Panc1 (cell line): ENCODE measurements at regions not wholly inside any gene's neighbourhood (a gene's known extent, or its start where the extent isn't known, plus 50 kb on each side); places are given as distances from the start of the nearest gene placed in this dataset.

Experiments
- ATAC-seq: fragments of 200-7000 bp; cut with Tn5 transposase; 2 replicates; pipeline ENCODE4 v1.9.1; 2020; ENCODE audit warnings: mild to moderate bottlenecking, moderate library complexity
- BruUV-seq: library from RNA; stranded (reverse); fragments of 400-500 nt; replicated peaks from 2 replicates; lab custom pipeline; 2021; lab: Mats Ljungman, UMichigan
- CTCF ChIA-PET: fragments of 300-600 bp; sonication (Branson Sonifier 250); formaldehyde crosslinking; loops from one replicate; lab custom pipeline; 2022; ENCODE audit warnings: antibody characterized with exemption; lab: Charles Lee
- POLR2A ChIA-PET: fragments of 300-600 bp; sonication (Branson Sonifier 250); formaldehyde crosslinking; loops from one replicate; lab custom pipeline; 2022; ENCODE audit warnings: antibody characterized with exemption; lab: Charles Lee
- DNase-seq: peaks from one replicate; pipeline ENCODE4 v3.0.0-alpha.2; 2010; ENCODE audit warnings: low read depth, low spot score
- H3K27ac ChIP-seq: 2 replicates; pipeline ENCODE4 v1.5.1; 2011; ENCODE audit warnings: mild to moderate bottlenecking, low read length, inconsistent platforms
- H3K27me3 ChIP-seq: fragments of 200-500 bp; sonication (Bioruptor generic); 2 replicates; pipeline ENCODE4 v1.6.0; 2014; ENCODE audit warnings: low read length, inconsistent platforms; ENCODE audit not compliant: control insufficient read depth, insufficient read depth
- H3K36me3 ChIP-seq: fragments of 200-500 bp; sonication (Bioruptor generic); 2 replicates; pipeline ENCODE4 v1.5.1; 2014; ENCODE audit warnings: inconsistent platforms, mild to moderate bottlenecking, low read length, moderate library complexity; ENCODE audit not compliant: control insufficient read depth, insufficient read depth
- H3K4me1 ChIP-seq: 2 replicates; pipeline ENCODE4 v1.5.1; 2011; ENCODE audit warnings: inconsistent platforms, mild to moderate bottlenecking, low read length, moderate library complexity; ENCODE audit not compliant: control insufficient read depth, insufficient read depth
- H3K4me3 ChIP-seq, 2 experiments: 2 replicates each; pipeline ENCODE4 v1.5.1; 2011 to 2012; ENCODE audit warnings: low read depth in 2 of 2, low read length in 2 of 2, mild to moderate bottlenecking in 2 of 2, inconsistent platforms in 1 of 2, moderate library complexity in 1 of 2
- H3K9me3 ChIP-seq: fragments of 200-500 bp; sonication (Bioruptor generic); 2 replicates; pipeline ENCODE4 v1.5.1; 2014; ENCODE audit warnings: low read depth, mild to moderate bottlenecking, inconsistent platforms, low read length, moderate library complexity; ENCODE audit not compliant: control insufficient read depth, insufficient read depth
- POLR2AphosphoS5 ChIP-seq: IDR thresholded peaks from 2 replicates; pipeline ENCODE4 v1.6.1; 2012; ENCODE audit warnings: mild to moderate bottlenecking, low read depth, low read length, moderate library complexity
- SIN3A ChIP-seq: IDR thresholded peaks from 2 replicates; pipeline ENCODE4 v1.6.1; 2012; ENCODE audit warnings: low read depth, mild to moderate bottlenecking, low read length, moderate library complexity, borderline replicate concordance; ENCODE audit not compliant: insufficient read depth
- TCF7L2 ChIP-seq: IDR thresholded peaks from 2 replicates; pipeline ENCODE4 v1.6.1; 2011; ENCODE audit warnings: mild to moderate bottlenecking, low read depth, low read length, inconsistent platforms
- in situ Hi-C: cut with HindIII; loops from 2 replicates; pipeline ENCODE4 v1.10.0; 2016; ENCODE audit warnings: low sequenced_read_pairs, low pct_unique_long_range_greater_than_20kb
- intact Hi-C: fragments of 100-400 bp; cut with micrococcal nuclease; formaldehyde crosslinking; loops from one replicate; pipeline ENCODE4 v1.10.0; 2022; ENCODE audit not compliant: unreplicated experiment
- TF ChIP-seq, protein P1 (sequence below), 2 experiments: IDR thresholded peaks; 2 replicates each; pipeline ENCODE4 v1.6.1; 2011 to 2012; ENCODE audit warnings: low read depth in 2 of 2, control low read depth in 1 of 2, low read length in 1 of 2, mild to moderate bottlenecking in 1 of 2, moderate library complexity in 1 of 2; ENCODE audit not compliant: insufficient read depth in 1 of 2
- TF ChIP-seq, protein P2 (sequence below): fragments of 450-650 bp; IDR thresholded peaks from 2 replicates; pipeline ENCODE4 v1.5.1; 2017; ENCODE audit warnings: mild to moderate bottlenecking

GRCh38 chr7:79610748-79611304, 157.4 kb upstream of the MAGI2 start:
- Histone ChIP-seq H3K27me3 (no peaks in the 10 kb centered on the region), H3K4me3 (no peak overlapping the region), H3K4me1 (no peaks in the 10 kb centered on the region), H3K36me3 (no peaks in the 10 kb centered on the region), H3K9me3 (no peaks in the 10 kb centered on the region), H3K27ac (no peak overlapping the region)
- in situ Hi-C loops = no loop called here
- POLR2A ChIA-PET = no interaction called here
- BruUV-seq = no TSS peak
- no peak for DNase-seq
- ATAC-seq = no peak
- CTCF ChIA-PET = no interaction called here
- intact Hi-C loops = no loop called here
- TF ChIP-seq, protein P1, sequence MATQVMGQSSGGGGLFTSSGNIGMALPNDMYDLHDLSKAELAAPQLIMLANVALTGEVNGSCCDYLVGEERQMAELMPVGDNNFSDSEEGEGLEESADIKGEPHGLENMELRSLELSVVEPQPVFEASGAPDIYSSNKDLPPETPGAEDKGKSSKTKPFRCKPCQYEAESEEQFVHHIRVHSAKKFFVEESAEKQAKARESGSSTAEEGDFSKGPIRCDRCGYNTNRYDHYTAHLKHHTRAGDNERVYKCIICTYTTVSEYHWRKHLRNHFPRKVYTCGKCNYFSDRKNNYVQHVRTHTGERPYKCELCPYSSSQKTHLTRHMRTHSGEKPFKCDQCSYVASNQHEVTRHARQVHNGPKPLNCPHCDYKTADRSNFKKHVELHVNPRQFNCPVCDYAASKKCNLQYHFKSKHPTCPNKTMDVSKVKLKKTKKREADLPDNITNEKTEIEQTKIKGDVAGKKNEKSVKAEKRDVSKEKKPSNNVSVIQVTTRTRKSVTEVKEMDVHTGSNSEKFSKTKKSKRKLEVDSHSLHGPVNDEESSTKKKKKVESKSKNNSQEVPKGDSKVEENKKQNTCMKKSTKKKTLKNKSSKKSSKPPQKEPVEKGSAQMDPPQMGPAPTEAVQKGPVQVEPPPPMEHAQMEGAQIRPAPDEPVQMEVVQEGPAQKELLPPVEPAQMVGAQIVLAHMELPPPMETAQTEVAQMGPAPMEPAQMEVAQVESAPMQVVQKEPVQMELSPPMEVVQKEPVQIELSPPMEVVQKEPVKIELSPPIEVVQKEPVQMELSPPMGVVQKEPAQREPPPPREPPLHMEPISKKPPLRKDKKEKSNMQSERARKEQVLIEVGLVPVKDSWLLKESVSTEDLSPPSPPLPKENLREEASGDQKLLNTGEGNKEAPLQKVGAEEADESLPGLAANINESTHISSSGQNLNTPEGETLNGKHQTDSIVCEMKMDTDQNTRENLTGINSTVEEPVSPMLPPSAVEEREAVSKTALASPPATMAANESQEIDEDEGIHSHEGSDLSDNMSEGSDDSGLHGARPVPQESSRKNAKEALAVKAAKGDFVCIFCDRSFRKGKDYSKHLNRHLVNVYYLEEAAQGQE (IDR thresholded peaks at IDR 0.05; ENCODE audit: insufficient read depth in 1 of 2, low read depth in 2 of 2, low read length in 1 of 2) = no peak
- TF ChIP-seq SIN3A (no peak), POLR2AphosphoS5 (no peak), TCF7L2 (no peak)
- TF ChIP-seq, protein P2, sequence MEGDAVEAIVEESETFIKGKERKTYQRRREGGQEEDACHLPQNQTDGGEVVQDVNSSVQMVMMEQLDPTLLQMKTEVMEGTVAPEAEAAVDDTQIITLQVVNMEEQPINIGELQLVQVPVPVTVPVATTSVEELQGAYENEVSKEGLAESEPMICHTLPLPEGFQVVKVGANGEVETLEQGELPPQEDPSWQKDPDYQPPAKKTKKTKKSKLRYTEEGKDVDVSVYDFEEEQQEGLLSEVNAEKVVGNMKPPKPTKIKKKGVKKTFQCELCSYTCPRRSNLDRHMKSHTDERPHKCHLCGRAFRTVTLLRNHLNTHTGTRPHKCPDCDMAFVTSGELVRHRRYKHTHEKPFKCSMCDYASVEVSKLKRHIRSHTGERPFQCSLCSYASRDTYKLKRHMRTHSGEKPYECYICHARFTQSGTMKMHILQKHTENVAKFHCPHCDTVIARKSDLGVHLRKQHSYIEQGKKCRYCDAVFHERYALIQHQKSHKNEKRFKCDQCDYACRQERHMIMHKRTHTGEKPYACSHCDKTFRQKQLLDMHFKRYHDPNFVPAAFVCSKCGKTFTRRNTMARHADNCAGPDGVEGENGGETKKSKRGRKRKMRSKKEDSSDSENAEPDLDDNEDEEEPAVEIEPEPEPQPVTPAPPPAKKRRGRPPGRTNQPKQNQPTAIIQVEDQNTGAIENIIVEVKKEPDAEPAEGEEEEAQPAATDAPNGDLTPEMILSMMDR = no peak

GRCh38 chr7:79610313-79610712, 156.8 kb upstream of the MAGI2 start:
- no peaks in the 10 kb centered on the region for H3K9me3 ChIP-seq
- no peak overlapping the region for H3K4me3 ChIP-seq
- BruUV-seq = no TSS peak
- ATAC-seq = no peak
- H3K27me3 ChIP-seq = no peaks in the 10 kb centered on the region
- H3K27ac ChIP-seq = no peak overlapping the region
- DNase-seq = no peak
- intact Hi-C loops = no loop called here
- POLR2A ChIA-PET = no interaction called here
- no peak for TF ChIP-seq POLR2AphosphoS5
- TF ChIP-seq TCF7L2 = no peak
- TF ChIP-seq, protein P2 = no peak
- TF ChIP-seq, protein P1 (IDR thresholded peaks at IDR 0.05; ENCODE audit: insufficient read depth in 1 of 2, low read depth in 2 of 2, low read length in 1 of 2) = no peak
- TF ChIP-seq SIN3A = no peak
- in situ Hi-C loops = no loop called here
- CTCF ChIA-PET = no interaction called here
- no peaks in the 10 kb centered on the region for H3K36me3 ChIP-seq
- H3K4me1 ChIP-seq = no peaks in the 10 kb centered on the region
